Activated T-helper 1 cell treated with anti-CD3 and anti-CD28 coated beads, Interleukin-12 subunit alpha, Interleukin-12 subunit beta, Interleukin-2, Interleukin-4 antibody, amounts not matched to agents 30 ng/mL and 10 ng/mL and 1 ng/mL, durations not matched to agents 14 hours and 24 hours and 36 hours (primary cell): ENCODE measurements at regions not wholly inside any gene's neighbourhood (a gene's known extent, or its start where the extent isn't known, plus 50 kb on each side); places are given as distances from the start of the nearest gene placed in this dataset.

Experiments used
- DNase-seq: peaks from one replicate; pipeline ENCODE4 v3.0.0; 2021; ENCODE audit warnings: low spot score
- H3K27ac Mint-ChIP-seq: one replicate; pipeline ENCODE4 v1.8.0; 2021; ENCODE audit warnings: mild to moderate bottlenecking, mixed read lengths
- H3K27me3 Mint-ChIP-seq: one replicate; pipeline ENCODE4 v1.8.0; 2022; ENCODE audit warnings: mild to moderate bottlenecking, moderate library complexity, mixed read lengths; ENCODE audit not compliant: insufficient read depth
- H3K36me3 Mint-ChIP-seq: one replicate; pipeline ENCODE4 v1.8.0; 2021; ENCODE audit warnings: low read depth, mixed read lengths
- H3K4me1 Mint-ChIP-seq: one replicate; pipeline ENCODE4 v1.8.0; 2021; ENCODE audit warnings: low read depth, mixed read lengths
- H3K4me3 Mint-ChIP-seq: one replicate; pipeline ENCODE4 v1.8.0; 2021; ENCODE audit warnings: mild to moderate bottlenecking, moderate library complexity, mixed read lengths
- H3K9me3 Mint-ChIP-seq: one replicate; pipeline ENCODE4 v1.8.0; 2021; ENCODE audit warnings: mixed read lengths
- intact Hi-C: fragments of 100-400 bp; cut with micrococcal nuclease; formaldehyde crosslinking; loops from one replicate; pipeline ENCODE4 v1.15.1; 2024

DNA sequence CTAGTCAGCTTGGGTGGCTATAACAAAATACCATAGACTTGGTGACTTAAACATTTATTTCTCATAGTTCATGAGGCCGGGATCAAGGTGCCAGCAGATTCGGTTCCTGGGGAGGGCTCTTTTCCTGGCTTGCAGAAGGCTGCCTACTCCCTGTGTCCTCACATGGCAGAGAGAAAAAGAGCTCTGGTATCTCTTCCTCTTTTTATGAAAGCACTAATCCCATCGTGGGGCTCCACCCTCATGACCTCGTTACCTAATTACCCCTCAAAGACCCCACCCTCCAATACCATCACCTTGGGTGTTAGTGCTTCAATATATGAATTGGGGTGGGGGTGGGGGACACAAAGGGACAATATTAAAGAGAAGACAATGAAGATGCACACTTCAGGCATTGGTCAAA, 67.1 kb upstream of the CCBE1 start:
- H3K27me3 Mint-ChIP-seq, result peaks cover 6% of the 10 kb centered on the region
- no peaks in the 10 kb centered on the region for H3K4me1 Mint-ChIP-seq
- intact Hi-C loops, result no loop called here
- no peaks in the 10 kb centered on the region for H3K36me3 Mint-ChIP-seq
- H3K27ac Mint-ChIP-seq, result no peak overlapping the region
- H3K9me3 Mint-ChIP-seq, result no peaks in the 10 kb centered on the region
- H3K4me3 Mint-ChIP-seq, result no peak overlapping the region
- DNase-seq, result no peak

DNA sequence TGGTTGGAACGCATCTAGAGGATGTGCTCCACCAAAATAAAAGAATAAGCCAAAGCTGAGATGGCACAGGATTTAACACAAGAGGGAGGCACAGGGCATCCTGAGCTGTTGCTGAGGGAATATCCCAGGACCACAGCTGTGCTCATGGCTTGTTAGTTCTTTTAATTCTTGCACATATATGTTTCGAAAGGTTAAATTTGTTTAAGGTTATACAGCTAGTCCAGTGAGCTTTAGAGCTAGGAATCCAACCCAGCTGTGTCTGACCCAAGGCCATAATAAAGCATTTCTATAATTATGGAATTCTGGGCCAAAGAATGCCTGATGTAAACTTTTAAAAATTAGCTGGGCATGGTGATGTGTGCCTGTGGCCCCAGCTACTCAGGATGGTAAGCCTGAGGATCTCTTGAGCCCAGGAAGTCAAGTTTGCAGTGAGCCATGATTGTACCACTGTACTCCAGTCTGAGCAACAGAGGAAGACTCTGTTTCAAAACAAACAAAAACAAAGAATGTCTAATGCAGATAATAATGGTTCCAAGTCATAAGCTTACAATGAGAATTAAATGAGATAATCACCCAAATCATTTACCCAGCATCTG, 66.4 kb upstream of the CCBE1 start:
- no peaks in the 10 kb centered on the region for H3K4me1 Mint-ChIP-seq

DNA sequence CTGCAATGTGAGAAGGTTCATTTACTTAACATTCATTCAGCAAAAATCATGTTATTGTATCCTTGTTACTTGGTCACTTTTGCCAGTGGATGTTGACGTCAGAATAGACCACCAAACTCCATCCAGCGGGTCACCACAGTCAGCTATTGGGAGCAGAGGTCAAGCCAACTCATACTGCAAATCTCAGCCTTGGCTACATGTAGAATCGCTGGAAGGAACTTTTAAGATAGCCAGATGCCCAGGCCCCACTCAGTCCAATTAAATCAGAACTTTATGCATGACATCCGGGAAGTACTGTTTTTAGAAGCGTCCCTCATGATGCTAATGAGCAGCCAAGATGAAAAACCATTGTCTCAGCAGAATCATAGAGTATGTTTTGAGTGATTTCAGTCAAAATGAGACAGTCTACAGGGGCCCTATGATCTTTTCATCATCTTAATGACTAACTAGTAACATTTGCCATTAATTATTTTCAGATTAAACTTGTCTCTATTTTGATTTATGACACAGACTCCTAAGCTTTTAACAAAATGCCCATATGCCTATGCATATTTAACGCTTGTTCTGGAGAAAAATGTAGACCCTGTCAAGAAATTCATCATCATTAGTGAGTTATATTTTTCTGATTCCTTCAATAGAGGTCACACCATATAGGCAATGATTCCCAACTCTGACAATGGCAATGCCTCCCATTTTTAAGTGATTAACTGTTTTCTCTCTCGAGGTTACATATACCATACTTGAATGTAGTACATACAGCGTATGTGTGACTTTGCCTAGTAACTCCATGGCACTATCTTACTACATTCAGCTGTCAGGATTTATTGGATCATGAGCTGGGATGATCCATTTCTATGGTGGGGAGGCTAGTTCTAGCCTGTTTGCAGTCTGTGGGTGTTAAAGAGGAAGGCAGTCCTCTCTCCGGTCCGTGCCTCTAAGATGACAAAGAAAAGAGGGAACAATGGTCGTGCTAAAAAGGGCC, 63.7 kb upstream of the CCBE1 start:
- Mint-ChIP-seq H3K27ac (no peak overlapping the region), H3K27me3 (peaks cover 10% of the 10 kb centered on the region), H3K9me3 (no peaks in the 10 kb centered on the region), H3K36me3 (no peaks in the 10 kb centered on the region), H3K4me3 (no peak overlapping the region), H3K4me1 (no peaks in the 10 kb centered on the region)
- DNase-seq, result no peak
- intact Hi-C loops, result no loop called here

More for the DNA sequence above, 66.4 kb upstream of the CCBE1 start:
- intact Hi-C loops, result no loop called here
- no peaks in the 10 kb centered on the region for H3K36me3 Mint-ChIP-seq
- H3K27me3 Mint-ChIP-seq, result peaks cover 10% of the 10 kb centered on the region
- H3K9me3 Mint-ChIP-seq, result no peaks in the 10 kb centered on the region
- DNase-seq, result no peak
- H3K4me3 Mint-ChIP-seq, result no peak overlapping the region
- H3K27ac Mint-ChIP-seq, result no peak overlapping the region

DNA sequence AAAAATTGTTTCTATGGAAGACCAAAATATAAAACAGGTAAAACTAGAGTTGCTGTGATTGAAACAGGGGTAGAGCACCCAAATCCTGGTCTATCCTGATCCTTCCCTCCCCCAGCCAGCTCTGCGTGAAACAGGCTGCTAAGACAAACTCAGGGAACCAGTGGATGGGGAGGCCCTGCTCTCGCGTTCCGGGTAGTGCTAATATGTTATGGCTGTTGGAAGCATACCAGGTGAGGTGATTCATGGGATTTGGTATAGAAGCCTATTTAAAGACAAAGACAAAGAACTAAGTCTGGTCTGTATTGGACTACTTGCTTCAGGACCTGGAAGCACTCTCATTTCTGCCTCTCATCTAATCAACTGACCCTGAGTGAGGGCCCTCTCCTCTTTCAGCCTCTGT, 63.0 kb upstream of the CCBE1 start:
- Mint-ChIP-seq H3K4me1 (no peaks in the 10 kb centered on the region), H3K36me3 (no peaks in the 10 kb centered on the region), H3K27ac (no peak overlapping the region), H3K4me3 (no peak overlapping the region), H3K27me3 (peaks cover 10% of the 10 kb centered on the region), H3K9me3 (no peaks in the 10 kb centered on the region)
- intact Hi-C loops, result no loop called here
- no peak for DNase-seq

DNA sequence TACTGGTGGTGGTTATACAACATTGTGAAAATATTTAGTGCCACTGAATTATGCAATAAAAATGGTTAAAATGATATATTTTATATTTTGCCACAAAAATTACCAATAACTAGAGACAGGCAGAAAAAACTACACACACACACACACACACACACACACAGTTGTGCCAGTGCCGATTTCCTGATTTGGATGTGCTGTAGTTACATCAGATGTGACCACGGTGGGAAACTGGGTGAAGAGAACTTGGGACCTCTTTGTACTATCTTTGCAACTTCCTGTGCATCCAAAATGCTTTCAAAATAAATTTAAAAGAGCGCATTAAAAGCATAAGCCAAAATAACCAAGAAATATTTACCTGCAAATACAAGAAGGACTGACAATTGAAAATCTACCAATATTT, 61.6 kb upstream of the CCBE1 start:
- no peaks in the 10 kb centered on the region for H3K9me3 Mint-ChIP-seq
- no peaks in the 10 kb centered on the region for H3K36me3 Mint-ChIP-seq
- intact Hi-C loops, result no loop called here
- no peak for DNase-seq
- no peaks in the 10 kb centered on the region for H3K4me1 Mint-ChIP-seq
- H3K4me3 Mint-ChIP-seq, result no peak overlapping the region
- no peak overlapping the region for H3K27ac Mint-ChIP-seq
- peaks cover 10% of the 10 kb centered on the region for H3K27me3 Mint-ChIP-seq

DNA sequence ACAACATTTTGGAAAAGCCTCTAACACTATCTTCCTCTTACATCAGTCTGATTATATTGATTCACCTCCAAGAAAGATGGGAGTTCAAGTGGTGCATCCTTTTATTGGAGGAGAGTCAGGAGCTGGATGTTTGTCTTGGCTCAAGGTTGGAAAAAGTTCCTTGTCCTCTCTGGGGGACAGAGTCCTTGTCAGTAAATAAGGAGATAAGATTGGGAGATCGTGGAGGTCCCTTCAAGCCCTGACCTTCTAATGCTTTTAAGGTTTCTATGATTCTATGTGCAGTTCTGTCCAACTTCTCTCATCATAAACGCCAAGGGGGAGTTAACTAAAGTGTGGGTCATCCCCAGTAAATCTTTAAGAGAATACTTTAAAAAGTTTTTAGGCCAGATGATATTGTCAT, 60.9 kb upstream of the CCBE1 start:
- H3K27ac Mint-ChIP-seq, result no peak overlapping the region
- no peaks in the 10 kb centered on the region for H3K36me3 Mint-ChIP-seq
- H3K27me3 Mint-ChIP-seq, result peaks cover 10% of the 10 kb centered on the region
- no peaks in the 10 kb centered on the region for H3K4me1 Mint-ChIP-seq
- intact Hi-C loops, result no loop called here
- no peaks in the 10 kb centered on the region for H3K9me3 Mint-ChIP-seq
- no peak overlapping the region for H3K4me3 Mint-ChIP-seq
- DNase-seq, result no peak

DNA sequence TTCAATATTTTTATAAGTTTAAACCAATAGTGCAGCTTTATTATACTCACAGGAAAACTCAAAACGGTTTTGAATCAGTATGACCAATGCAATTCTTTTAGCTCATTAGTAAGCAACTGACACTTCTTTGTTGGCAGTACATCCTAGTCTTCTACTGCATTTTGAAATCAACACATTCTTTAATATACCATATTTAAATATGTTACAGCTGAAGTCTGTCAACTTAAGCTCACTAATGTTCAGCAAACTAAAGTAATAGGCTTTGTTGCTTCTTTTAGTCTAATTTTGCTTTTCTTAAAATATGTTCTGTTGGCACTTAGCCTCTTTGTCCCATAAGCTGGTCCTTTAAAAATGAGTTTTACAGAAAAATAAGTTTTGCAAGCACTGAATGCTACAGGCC, 55.4 kb upstream of the CCBE1 start:
- H3K4me1 Mint-ChIP-seq, result no peaks in the 10 kb centered on the region

DNA sequence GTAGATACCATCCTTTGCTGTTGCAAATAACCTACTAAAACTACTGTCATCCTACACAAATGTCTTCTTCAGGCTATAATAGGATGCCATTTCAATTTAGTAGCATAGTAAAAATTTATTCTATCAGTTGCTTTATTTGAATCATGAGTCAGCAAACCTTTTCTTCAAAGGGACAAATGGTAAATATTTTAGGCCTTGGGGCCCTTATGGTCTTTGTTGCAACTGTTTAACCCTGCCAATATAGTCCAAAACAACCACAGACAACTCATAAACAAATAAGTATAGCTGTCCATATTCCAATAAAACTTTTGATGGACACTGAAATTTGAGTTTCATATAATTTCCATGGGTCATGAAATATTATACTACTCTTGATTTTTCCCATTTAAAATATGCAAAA, 54.0 kb upstream of the CCBE1 start:
- Mint-ChIP-seq H3K36me3 (no peaks in the 10 kb centered on the region), H3K4me3 (no peak overlapping the region), H3K27me3 (no peaks in the 10 kb centered on the region), H3K9me3 (no peaks in the 10 kb centered on the region), H3K4me1 (no peaks in the 10 kb centered on the region), H3K27ac (no peak overlapping the region)
- DNase-seq, result no peak
- intact Hi-C loops, result no loop called here

More for the DNA sequence above, 55.4 kb upstream of the CCBE1 start:
- no peaks in the 10 kb centered on the region for H3K36me3 Mint-ChIP-seq
- DNase-seq, result no peak
- H3K4me3 Mint-ChIP-seq, result no peak overlapping the region
- H3K27ac Mint-ChIP-seq, result no peak overlapping the region
- no peaks in the 10 kb centered on the region for H3K27me3 Mint-ChIP-seq
- intact Hi-C loops, result no loop called here
- H3K9me3 Mint-ChIP-seq, result no peaks in the 10 kb centered on the region

DNA sequence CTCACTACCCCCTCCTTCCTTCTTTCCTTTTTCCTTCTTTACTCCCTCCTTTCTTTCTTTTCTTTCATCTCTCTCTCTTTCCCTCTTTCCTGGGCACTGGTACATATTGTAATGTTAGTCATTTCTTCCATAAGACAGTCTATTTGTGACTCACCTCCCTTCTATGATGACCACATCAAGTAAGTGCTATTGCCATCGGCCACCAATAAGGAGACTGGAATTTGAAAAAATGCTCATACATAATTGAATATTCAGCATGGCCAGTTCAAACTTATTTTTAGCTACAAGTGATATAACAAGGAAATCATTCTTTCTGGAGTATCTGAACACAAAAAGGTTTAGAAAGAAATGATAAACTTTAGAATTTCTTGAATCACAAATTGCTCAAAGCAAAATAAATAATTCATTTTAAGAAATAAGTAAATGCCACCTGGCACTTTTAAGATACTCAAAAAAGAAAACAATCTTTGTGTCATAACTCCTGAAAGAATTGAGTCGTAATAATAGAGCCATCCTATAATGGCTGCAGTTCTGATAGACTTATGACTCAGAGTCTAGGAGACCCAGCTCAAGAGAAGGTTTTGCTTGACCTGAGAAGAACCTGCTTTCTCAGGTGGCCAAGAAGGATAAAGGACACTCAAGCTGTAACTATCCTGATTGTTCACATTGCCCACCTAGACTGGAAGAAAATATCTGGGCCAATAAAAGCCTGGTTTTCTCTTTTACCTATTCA, 51.6 kb upstream of the CCBE1 start:
- intact Hi-C loops, result no loop called here
- Mint-ChIP-seq H3K4me1 (no peaks in the 10 kb centered on the region), H3K27ac (no peak overlapping the region), H3K27me3 (no peaks in the 10 kb centered on the region), H3K9me3 (no peaks in the 10 kb centered on the region), H3K4me3 (no peak overlapping the region), H3K36me3 (no peaks in the 10 kb centered on the region)
- no peak for DNase-seq
